DOHH2 (cell line): ENCODE measurements at regions not wholly inside any gene's neighbourhood (a gene's known extent, or its start where the extent isn't known, plus 50 kb on each side); places are given as distances from the start of the nearest gene placed in this dataset.
"Not testable (repeated sequence)": the region's sequence is repeated elsewhere in the genome, so short reads cannot be mapped to it uniquely, and the experiment has no call there.

Experiments
- H3F3A ChIP-seq: fragments of 200-600 bp; sonication (generic), shearing (Covaris generic); 2 replicates; pipeline ENCODE4 v1.6.0; 2016; ENCODE audit warnings: antibody characterized with exemption, mild to moderate bottlenecking; ENCODE audit not compliant: control insufficient read depth, insufficient read depth
- H3K27ac ChIP-seq: fragments of 200-600 bp; sonication (generic); 2 replicates; pipeline ENCODE4 v1.5.1; 2014; ENCODE audit warnings: low read depth, mild to moderate bottlenecking, low read length, moderate library complexity
- H3K27me3 ChIP-seq: fragments of 200-600 bp; sonication (generic); 2 replicates; pipeline ENCODE4 v1.6.1; 2014; ENCODE audit warnings: mild to moderate bottlenecking, low read length, mixed read lengths; ENCODE audit not compliant: control insufficient read depth
- H3K36me3 ChIP-seq: fragments of 200-600 bp; sonication (generic); 2 replicates; pipeline ENCODE4 v1.6.1; 2014; ENCODE audit warnings: mild to moderate bottlenecking, low read length, moderate library complexity, mixed read lengths; ENCODE audit not compliant: control insufficient read depth
- H3K4me1 ChIP-seq: fragments of 200-600 bp; sonication (generic); 2 replicates; pipeline ENCODE4 v1.6.1; 2014; ENCODE audit warnings: mild to moderate bottlenecking, low read length, mixed read lengths; ENCODE audit not compliant: control insufficient read depth
- H3K4me2 ChIP-seq: fragments of 200-600 bp; sonication (generic); 2 replicates; pipeline ENCODE4 v1.6.0; 2014; ENCODE audit warnings: mild to moderate bottlenecking, low read length, moderate library complexity
- H3K4me3 ChIP-seq: fragments of 200-600 bp; sonication (generic); 2 replicates; pipeline ENCODE4 v1.5.1; 2014; ENCODE audit warnings: mild to moderate bottlenecking, low read length, mixed read lengths
- H3K79me2 ChIP-seq: fragments of 200-600 bp; sonication (generic); 2 replicates; pipeline ENCODE4 v1.6.1; 2014; ENCODE audit warnings: mild to moderate bottlenecking, low read length, mixed read lengths; ENCODE audit not compliant: control insufficient read depth
- H3K9me2 ChIP-seq: fragments of 200-600 bp; sonication (generic); replicated peaks from 2 replicates; pipeline ENCODE4 v1.6.1; 2014; ENCODE audit warnings: mild to moderate bottlenecking, low read length, mixed read lengths; ENCODE audit not compliant: control insufficient read depth
- H3K9me3 ChIP-seq: fragments of 200-600 bp; sonication (generic); 2 replicates; pipeline ENCODE4 v1.6.1; 2014; ENCODE audit warnings: antibody characterized with exemption, low read length, mixed read lengths; ENCODE audit not compliant: control insufficient read depth, insufficient read depth
- H4K20me1 ChIP-seq: fragments of 200-600 bp; sonication (generic); 2 replicates; pipeline ENCODE4 v1.6.0; 2014; ENCODE audit warnings: low read depth, mild to moderate bottlenecking, antibody characterized with exemption, low read length, moderate library complexity; ENCODE audit not compliant: control insufficient read depth, insufficient read depth
- EZH2phosphoT487 ChIP-seq: fragments of 200-600 bp; sonication (generic); IDR thresholded peaks from 2 replicates; pipeline ENCODE4 v1.6.1; 2017; ENCODE audit warnings: borderline replicate concordance, mild to moderate bottlenecking, antibody characterized with exemption, low read length, moderate library complexity, mixed read lengths
- TF ChIP-seq, protein P1 (sequence below): fragments of 200-600 bp; sonication (generic); IDR thresholded peaks from one replicate; pipeline ENCODE4 v1.5.1; 2014; ENCODE audit warnings: antibody characterized with exemption, mild to moderate bottlenecking, low read depth, low read length; ENCODE audit not compliant: poor library complexity, severe bottlenecking

DNA sequence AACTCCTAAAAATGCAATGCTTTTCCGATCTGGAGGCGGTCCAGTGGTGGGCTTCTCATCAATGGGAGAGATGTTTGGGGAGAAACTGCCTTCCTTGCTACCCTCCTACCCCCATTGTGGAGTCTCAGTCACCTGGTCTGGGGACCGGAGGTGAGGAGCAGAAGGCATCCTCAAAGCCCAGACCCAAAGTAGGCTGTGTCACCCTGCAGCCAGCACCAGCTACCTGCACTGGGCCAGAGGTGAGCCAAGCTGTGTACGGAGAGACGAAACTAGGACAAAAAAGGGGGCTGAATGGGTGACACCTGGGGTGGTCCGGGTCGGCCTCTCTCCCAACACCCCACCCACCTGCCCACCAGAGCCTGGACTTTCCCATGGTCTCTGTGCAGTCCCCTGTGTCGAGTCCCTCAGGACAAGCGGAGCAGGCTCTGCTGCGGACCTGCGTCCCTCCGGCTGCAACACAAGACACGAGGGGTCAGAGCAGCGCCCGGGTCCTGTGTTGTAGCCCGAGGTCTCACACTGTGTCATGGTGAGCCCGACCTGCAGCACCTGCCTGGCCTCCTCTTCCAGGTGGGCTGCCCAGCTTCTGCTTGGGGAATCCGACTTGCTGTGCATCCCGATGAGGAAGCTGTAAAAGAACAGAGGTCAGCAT lies 68.0 kb upstream of the RMP24 start:
- no peaks in the 10 kb centered on the region for H3K4me1 ChIP-seq
- no peaks in the 10 kb centered on the region for H4K20me1 ChIP-seq
- no peak for TF ChIP-seq EZH2phosphoT487
- TF ChIP-seq, protein P1, sequence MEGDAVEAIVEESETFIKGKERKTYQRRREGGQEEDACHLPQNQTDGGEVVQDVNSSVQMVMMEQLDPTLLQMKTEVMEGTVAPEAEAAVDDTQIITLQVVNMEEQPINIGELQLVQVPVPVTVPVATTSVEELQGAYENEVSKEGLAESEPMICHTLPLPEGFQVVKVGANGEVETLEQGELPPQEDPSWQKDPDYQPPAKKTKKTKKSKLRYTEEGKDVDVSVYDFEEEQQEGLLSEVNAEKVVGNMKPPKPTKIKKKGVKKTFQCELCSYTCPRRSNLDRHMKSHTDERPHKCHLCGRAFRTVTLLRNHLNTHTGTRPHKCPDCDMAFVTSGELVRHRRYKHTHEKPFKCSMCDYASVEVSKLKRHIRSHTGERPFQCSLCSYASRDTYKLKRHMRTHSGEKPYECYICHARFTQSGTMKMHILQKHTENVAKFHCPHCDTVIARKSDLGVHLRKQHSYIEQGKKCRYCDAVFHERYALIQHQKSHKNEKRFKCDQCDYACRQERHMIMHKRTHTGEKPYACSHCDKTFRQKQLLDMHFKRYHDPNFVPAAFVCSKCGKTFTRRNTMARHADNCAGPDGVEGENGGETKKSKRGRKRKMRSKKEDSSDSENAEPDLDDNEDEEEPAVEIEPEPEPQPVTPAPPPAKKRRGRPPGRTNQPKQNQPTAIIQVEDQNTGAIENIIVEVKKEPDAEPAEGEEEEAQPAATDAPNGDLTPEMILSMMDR, result no peak
- H3K4me3 ChIP-seq, result no peak overlapping the region
- no peaks in the 10 kb centered on the region for H3F3A ChIP-seq
- H3K9me3 ChIP-seq, result no peaks in the 10 kb centered on the region
- no peaks in the 10 kb centered on the region for H3K36me3 ChIP-seq
- no peaks in the 10 kb centered on the region for H3K27me3 ChIP-seq
- no peaks in the 10 kb centered on the region for H3K9me2 ChIP-seq
- no peak overlapping the region for H3K27ac ChIP-seq
- no peak overlapping the region for H3K4me2 ChIP-seq
- H3K79me2 ChIP-seq, result no peaks in the 10 kb centered on the region

DNA sequence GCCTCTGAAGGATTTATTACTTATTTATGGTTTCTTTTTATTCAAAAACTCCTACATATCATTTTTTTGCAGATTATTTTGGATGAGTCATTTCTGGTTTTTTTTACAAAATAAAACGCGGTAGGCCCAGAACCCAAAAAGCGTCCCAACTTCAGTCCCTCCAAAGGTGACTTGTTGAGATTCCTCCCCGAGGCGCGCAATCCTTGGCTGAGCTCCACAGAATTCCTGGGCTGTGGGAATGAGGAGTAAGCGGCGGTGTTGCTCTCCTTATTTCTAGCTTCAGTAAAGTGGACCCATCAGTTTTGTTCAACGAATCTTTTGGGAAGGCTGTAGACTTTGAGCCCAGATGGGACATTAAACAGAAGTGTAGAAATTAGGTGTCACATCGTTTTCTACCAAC lies 67.0 kb upstream of the RMP24 start:
- no peaks in the 10 kb centered on the region for H4K20me1 ChIP-seq
- no peaks in the 10 kb centered on the region for H3F3A ChIP-seq
- no peak overlapping the region for H3K4me2 ChIP-seq
- H3K27ac ChIP-seq, result no peak overlapping the region
- H3K9me2 ChIP-seq, result no peaks in the 10 kb centered on the region
- no peaks in the 10 kb centered on the region for H3K9me3 ChIP-seq
- no peaks in the 10 kb centered on the region for H3K4me1 ChIP-seq
- no peak overlapping the region for H3K4me3 ChIP-seq
- H3K27me3 ChIP-seq, result no peaks in the 10 kb centered on the region
- H3K79me2 ChIP-seq, result no peaks in the 10 kb centered on the region
- no peaks in the 10 kb centered on the region for H3K36me3 ChIP-seq
- TF ChIP-seq, protein P1, result no peak
- TF ChIP-seq EZH2phosphoT487, result no peak

DNA sequence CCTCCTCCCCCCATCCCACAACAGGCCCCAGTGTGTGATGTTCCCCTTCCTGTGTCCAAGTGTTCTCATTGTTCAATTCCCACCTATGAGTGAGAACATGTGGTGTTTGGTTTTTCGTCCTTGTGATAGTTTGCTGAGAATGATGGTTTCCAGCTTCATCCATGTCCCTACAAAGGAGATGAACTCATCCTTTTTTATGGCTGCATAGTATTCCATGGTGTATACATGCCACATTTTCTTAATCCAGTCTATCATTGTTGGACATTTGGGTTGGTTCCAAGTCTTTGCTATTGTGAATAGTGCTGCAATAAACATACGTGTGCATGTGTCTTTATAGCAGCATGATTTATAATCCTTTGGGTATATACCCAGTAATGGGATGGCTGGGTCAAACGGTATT lies 66.2 kb upstream of the RMP24 start:
- not testable (repeated sequence) for H3K9me3 ChIP-seq, H3K79me2 ChIP-seq, H3K4me3 ChIP-seq, H3K9me2 ChIP-seq, H3K4me1 ChIP-seq, H3K27ac ChIP-seq, H3F3A ChIP-seq, H3K27me3 ChIP-seq, H4K20me1 ChIP-seq, H3K4me2 ChIP-seq, H3K36me3 ChIP-seq

DNA sequence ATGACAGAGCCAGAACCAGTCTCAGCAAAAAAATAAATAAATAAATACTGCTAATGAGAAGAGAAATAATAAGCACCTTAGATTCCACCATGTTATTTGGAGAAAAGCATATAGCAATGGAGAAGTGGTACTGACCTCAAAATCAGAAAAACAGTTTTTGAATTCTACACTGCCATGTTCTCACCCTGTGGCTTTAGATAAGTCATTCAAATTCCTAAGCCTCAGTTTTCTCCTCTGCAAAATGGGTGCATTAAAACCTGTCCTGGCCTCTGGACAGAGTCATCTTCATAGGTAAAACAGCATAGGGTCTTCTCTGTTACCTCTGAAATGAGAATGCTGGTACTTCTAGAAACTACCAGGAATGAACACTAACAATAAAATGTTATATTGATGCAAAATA lies 62.2 kb upstream of the RMP24 start:
- Histone ChIP-seq H3K79me2 (no peaks in the 10 kb centered on the region), H3K9me3 (no peaks in the 10 kb centered on the region), H3K27me3 (no peaks in the 10 kb centered on the region), H3F3A (no peaks in the 10 kb centered on the region), H3K9me2 (no peaks in the 10 kb centered on the region), H3K27ac (no peak overlapping the region), H3K36me3 (no peaks in the 10 kb centered on the region), H3K4me2 (no peak overlapping the region), H3K4me1 (no peaks in the 10 kb centered on the region), H3K4me3 (no peak overlapping the region), H4K20me1 (no peaks in the 10 kb centered on the region)
- TF ChIP-seq, protein P1, result no peak
- TF ChIP-seq EZH2phosphoT487, result no peak
